Endothelial cell of umbilical vein (primary cell): ENCODE measurements at regions not wholly inside any gene's neighbourhood (a gene's known extent, or its start where the extent isn't known, plus 50 kb on each side); places are given as distances from the start of the nearest gene placed in this dataset.

ENCODE experiments used
- BruUV-seq: library from RNA; stranded (reverse); fragments of 400-500 nt; replicated peaks from 2 replicates; lab custom pipeline; 2021; lab: Mats Ljungman, UMichigan
- CTCF ChIA-PET: fragments of 300-600, 350-600 bp; sonication (Branson Sonifier 250); formaldehyde crosslinking; loops from one replicate; lab custom pipeline; 2021; ENCODE audit warnings: antibody characterized with exemption, inconsistent platforms; lab: Charles Lee
- POLR2A ChIA-PET: fragments of 300-600, 350-600 bp; sonication (Branson Sonifier 250); formaldehyde crosslinking; loops from one replicate; lab custom pipeline; 2021; ENCODE audit warnings: antibody characterized with exemption, inconsistent platforms; lab: Charles Lee
- DNase-seq: peaks from one replicate; pipeline ENCODE4 v3.0.0-alpha.2; 2011; ENCODE audit warnings: low read depth, low spot score
- FAIRE-seq: peaks from 2 replicates; lab custom pipeline; 2011; peaks lifted over from hg19 to GRCh38; lab: Jason Lieb, UNC
- H2AFZ ChIP-seq: 2 replicates; pipeline ENCODE4 v1.6.0; 2012; ENCODE audit warnings: low read depth, low read length, control low read depth, inconsistent platforms
- H3K27ac ChIP-seq: 2 replicates; pipeline ENCODE4 v1.5.1; 2011; ENCODE audit warnings: low read depth, mild to moderate bottlenecking, control low read depth, low read length, moderate library complexity; ENCODE audit not compliant: insufficient read depth
- H3K27me3 ChIP-seq, 2 experiments: 2 replicates each; pipeline versions ENCODE4 v1.6.0 to v1.6.1; 2011; ENCODE audit warnings: low read length in 2 of 2, mixed read lengths in 1 of 2; ENCODE audit not compliant: control insufficient read depth in 2 of 2, insufficient read depth in 2 of 2
- H3K36me3 ChIP-seq, 2 experiments: 2 replicates in 1 of 2; 3 replicates in 1 of 2; pipeline ENCODE4 v1.5.1; 2011; ENCODE audit warnings: low read length in 2 of 2, mild to moderate bottlenecking in 1 of 2, moderate library complexity in 1 of 2; ENCODE audit not compliant: control insufficient read depth in 2 of 2, insufficient read depth in 2 of 2; ENCODE audit errors: extremely low read depth in 1 of 2
- H3K4me1 ChIP-seq: 3 replicates; pipeline ENCODE4 v1.5.1; 2011; ENCODE audit warnings: mild to moderate bottlenecking, low read length; ENCODE audit not compliant: control insufficient read depth, insufficient read depth; ENCODE audit errors: extremely low read depth
- H3K4me2 ChIP-seq: 2 replicates; pipeline ENCODE4 v1.6.1; 2011; ENCODE audit warnings: low read length, control low read depth, mixed read lengths; ENCODE audit not compliant: insufficient read depth
- H3K4me3 ChIP-seq, 3 experiments: fragments of 200-600 bp in 1 of 3; sonication (generic), shearing (Covaris generic) in 1 of 3; replicated peaks in 1 of 3; 2 replicates each; pipeline ENCODE4 v1.5.1; 2011 to 2016; ENCODE audit warnings: control low read depth in 3 of 3, low read length in 3 of 3, mild to moderate bottlenecking in 2 of 3, inconsistent platforms in 1 of 3, low read depth in 1 of 3, moderate library complexity in 1 of 3; ENCODE audit not compliant: insufficient read depth in 1 of 3
- H3K79me2 ChIP-seq: 2 replicates; pipeline ENCODE4 v1.6.0; 2012; ENCODE audit warnings: low read length, inconsistent platforms; ENCODE audit not compliant: control insufficient read depth, insufficient read depth
- H3K9ac ChIP-seq: replicated peaks from 2 replicates; pipeline ENCODE3; 2011; ENCODE audit warnings: low read length, control low read depth; ENCODE audit not compliant: insufficient read depth; ENCODE audit errors: extremely low read depth
- H3K9me1 ChIP-seq: replicated peaks from 3 replicates; pipeline ENCODE4 v1.6.0; 2011; ENCODE audit warnings: mild to moderate bottlenecking, low read length; ENCODE audit not compliant: control insufficient read depth, insufficient read depth; ENCODE audit errors: extremely low read depth
- H3K9me3 ChIP-seq: replicated peaks from 2 replicates; pipeline ENCODE4 v1.5.1; 2012; ENCODE audit warnings: low read length, inconsistent platforms; ENCODE audit not compliant: control insufficient read depth, insufficient read depth
- H4K20me1 ChIP-seq: replicated peaks from 2 replicates; pipeline ENCODE3; 2011; ENCODE audit warnings: mild to moderate bottlenecking, low read length; ENCODE audit not compliant: control insufficient read depth, insufficient read depth; ENCODE audit errors: extremely low read depth
- EZH2 ChIP-seq: IDR thresholded peaks from 2 replicates; pipeline ENCODE4 v1.6.1; 2012; ENCODE audit warnings: borderline replicate concordance, low read depth, mild to moderate bottlenecking, moderate library complexity, low read length, inconsistent platforms; ENCODE audit not compliant: severe bottlenecking
- FOS ChIP-seq: IDR thresholded peaks from 2 replicates; pipeline ENCODE4 v1.6.1; 2011; ENCODE audit warnings: mild to moderate bottlenecking, low read length, moderate library complexity, borderline replicate concordance; ENCODE audit not compliant: insufficient read depth
- GATA2 ChIP-seq: IDR thresholded peaks from 2 replicates; pipeline ENCODE4 v1.7.0; 2011; ENCODE audit warnings: low read depth, mild to moderate bottlenecking, moderate library complexity, mixed read lengths, low read length; ENCODE audit not compliant: insufficient read length, insufficient read depth
- JUN ChIP-seq: IDR thresholded peaks from 2 replicates; pipeline ENCODE4 v1.6.1; 2011; ENCODE audit warnings: borderline replicate concordance, low read depth; ENCODE audit not compliant: insufficient read length, insufficient read depth
- MYC ChIP-seq: IDR thresholded peaks from one replicate; pipeline ENCODE4 v1.6.1; 2011; ENCODE audit warnings: mild to moderate bottlenecking, low read depth, low read length
- POLR2A ChIP-seq: IDR thresholded peaks from 2 replicates; pipeline ENCODE4 v1.6.1; 2012; ENCODE audit warnings: low read depth, mild to moderate bottlenecking, control low read depth, low read length
- POLR2AphosphoS5 ChIP-seq: IDR thresholded peaks from 2 replicates; pipeline ENCODE4 v1.6.1; 2012; ENCODE audit warnings: low read depth, mild to moderate bottlenecking, control low read depth, low read length, moderate library complexity; ENCODE audit not compliant: insufficient read depth
- dilution Hi-C: fragments of 300-500 bp; cut with MboI; formaldehyde crosslinking; loops from one replicate; pipeline ENCODE4 v1.15.0; 2019; ENCODE audit warnings: low sequenced_read_pairs; ENCODE audit not compliant: extremely low pct_ligation_motif_present
- intact Hi-C: fragments of 100-400 bp; cut with micrococcal nuclease; formaldehyde crosslinking; loops from one replicate; pipeline ENCODE4 v1.10.0; 2022
- TF ChIP-seq, protein P1 (sequence below): IDR thresholded peaks from 2 replicates; pipeline ENCODE4 v1.6.1; 2011; ENCODE audit not compliant: insufficient read depth, insufficient read length
- TF ChIP-seq, protein P2 (sequence below), 2 donors: IDR thresholded peaks; 1 replicate in 1 of 2; 2 replicates in 1 of 2; pipeline ENCODE4 v1.5.1; 2011; ENCODE audit warnings: low read length in 2 of 2, mild to moderate bottlenecking in 2 of 2, moderate library complexity in 2 of 2, control low read depth in 1 of 2, inconsistent platforms in 1 of 2, low read depth in 1 of 2; ENCODE audit not compliant: insufficient read depth in 1 of 2; ENCODE audit errors: extremely low read depth in 1 of 2

DNA sequence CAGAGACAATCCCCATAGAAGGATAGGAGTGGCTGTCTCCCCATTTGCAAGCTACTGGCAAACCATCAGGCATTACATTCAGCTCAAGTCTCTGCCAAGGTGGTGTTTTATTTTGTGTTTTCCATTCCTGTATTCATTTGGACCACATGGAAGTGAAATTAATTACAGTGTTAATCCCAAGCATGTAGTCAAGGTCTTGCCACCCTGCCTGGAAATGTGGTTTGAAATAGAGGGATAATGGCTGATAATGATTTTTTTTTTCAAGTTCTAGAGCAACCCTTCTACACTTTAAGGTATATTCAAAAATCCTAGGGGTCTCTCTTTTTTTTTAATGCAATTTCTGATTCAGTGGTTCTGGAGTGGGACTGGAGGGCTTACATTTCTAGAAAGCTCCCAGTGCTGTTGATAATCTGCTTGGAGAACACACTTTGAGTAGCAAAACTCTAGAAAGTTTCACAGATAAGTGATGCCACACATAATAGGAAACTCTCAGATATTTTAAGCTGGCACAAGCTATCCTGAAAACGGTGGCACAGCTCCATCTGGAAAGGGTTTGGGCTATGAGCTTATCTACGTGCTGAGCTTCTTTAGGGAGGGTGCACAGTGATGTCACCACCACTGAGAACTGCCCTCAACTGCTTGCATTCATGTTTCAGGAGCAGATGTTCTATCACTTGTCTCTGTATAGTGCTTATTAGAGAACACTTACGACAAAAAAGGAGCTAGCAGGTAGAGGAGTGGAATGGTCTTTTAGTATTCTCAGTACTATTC lies 140.1 kb upstream of the IL12A start:
- Histone ChIP-seq H3K27ac (no peak overlapping the region), H3K9ac (no peak overlapping the region), H3K36me3 (no peaks in the 10 kb centered on the region), H3K4me1 (peaks cover 38% of the 10 kb centered on the region), H3K9me3 (no peaks in the 10 kb centered on the region), H3K4me3 (no peak overlapping the region), H3K9me1 (no peaks in the 10 kb centered on the region), H3K4me2 (no peak overlapping the region), H3K27me3 (no peaks in the 10 kb centered on the region), H3K79me2 (peaks cover 69% of the 10 kb centered on the region), H2AFZ (no peak overlapping the region), H4K20me1 (no peaks in the 10 kb centered on the region)
- dilution Hi-C loops (no loop called here), intact Hi-C loops (no loop called here)
- TF ChIP-seq JUN, result no peak
- no peak for TF ChIP-seq EZH2
- TF ChIP-seq, protein P1, sequence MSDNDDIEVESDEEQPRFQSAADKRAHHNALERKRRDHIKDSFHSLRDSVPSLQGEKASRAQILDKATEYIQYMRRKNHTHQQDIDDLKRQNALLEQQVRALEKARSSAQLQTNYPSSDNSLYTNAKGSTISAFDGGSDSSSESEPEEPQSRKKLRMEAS, result no peak
- no peak for TF ChIP-seq POLR2A
- TF ChIP-seq, protein P2, sequence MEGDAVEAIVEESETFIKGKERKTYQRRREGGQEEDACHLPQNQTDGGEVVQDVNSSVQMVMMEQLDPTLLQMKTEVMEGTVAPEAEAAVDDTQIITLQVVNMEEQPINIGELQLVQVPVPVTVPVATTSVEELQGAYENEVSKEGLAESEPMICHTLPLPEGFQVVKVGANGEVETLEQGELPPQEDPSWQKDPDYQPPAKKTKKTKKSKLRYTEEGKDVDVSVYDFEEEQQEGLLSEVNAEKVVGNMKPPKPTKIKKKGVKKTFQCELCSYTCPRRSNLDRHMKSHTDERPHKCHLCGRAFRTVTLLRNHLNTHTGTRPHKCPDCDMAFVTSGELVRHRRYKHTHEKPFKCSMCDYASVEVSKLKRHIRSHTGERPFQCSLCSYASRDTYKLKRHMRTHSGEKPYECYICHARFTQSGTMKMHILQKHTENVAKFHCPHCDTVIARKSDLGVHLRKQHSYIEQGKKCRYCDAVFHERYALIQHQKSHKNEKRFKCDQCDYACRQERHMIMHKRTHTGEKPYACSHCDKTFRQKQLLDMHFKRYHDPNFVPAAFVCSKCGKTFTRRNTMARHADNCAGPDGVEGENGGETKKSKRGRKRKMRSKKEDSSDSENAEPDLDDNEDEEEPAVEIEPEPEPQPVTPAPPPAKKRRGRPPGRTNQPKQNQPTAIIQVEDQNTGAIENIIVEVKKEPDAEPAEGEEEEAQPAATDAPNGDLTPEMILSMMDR (IDR thresholded peaks at IDR 0.05; ENCODE audit: extremely low read depth in 1 of 2, insufficient read depth in 1 of 2, low read depth in 1 of 2, low read length in 2 of 2), result no peak
- no peak for TF ChIP-seq POLR2AphosphoS5
- no peak for TF ChIP-seq FOS
- no peak for TF ChIP-seq GATA2
- no peak for TF ChIP-seq MYC
- ChIA-PET POLR2A (interaction anchor here (0.9 kb wide), 1 partner anchor 85 kb away, joined by 3 read pairs; no protein-coding TSS in a partner anchor), CTCF (interaction anchor here (0.5 to 8.5 kb wide), 6 partner anchors 9 to 158 kb away, joined by 3 to 145 read pairs (median 4); partner anchors contain the start of gene SCHIP1)
- BruUV-seq, result no TSS peak
- FAIRE-seq (no peak), DNase-seq (no peak)
